WTC11 (cell line): ENCODE measurements at regions not wholly inside any gene's neighbourhood (a gene's known extent, or its start where the extent isn't known, plus 50 kb on each side); places are given as distances from the start of the nearest gene placed in this dataset.

ENCODE experiments used
- ATAC-seq: fragments of 200-7000 bp; cut with Tn5 transposase; 2 replicates; pipeline ENCODE4 v1.10.0; 2021; ENCODE audit warnings: mild to moderate bottlenecking, moderate library complexity
- CTCF ChIA-PET: fragments of 300-600 bp; sonication (Branson Sonifier 250); formaldehyde crosslinking; loops from one replicate; lab custom pipeline; 2021; ENCODE audit warnings: antibody characterized with exemption; lab: Charles Lee
- POLR2A ChIA-PET: fragments of 350-600 bp; sonication (Branson Sonifier 250); formaldehyde crosslinking; loops from one replicate; lab custom pipeline; 2021; ENCODE audit warnings: antibody characterized with exemption; lab: Charles Lee
- DNase-seq: peaks from one replicate; pipeline ENCODE4 v3.0.0; 2021; ENCODE audit warnings: low spot score
- H3K27ac Mint-ChIP-seq: 2 replicates; pipeline ENCODE4 v1.8.0; 2021; ENCODE audit warnings: mixed read lengths
- H3K27me3 Mint-ChIP-seq: 2 replicates; pipeline ENCODE4 v1.8.0; 2021; ENCODE audit warnings: low read depth, mild to moderate bottlenecking, moderate library complexity, mixed read lengths
- H3K36me3 Mint-ChIP-seq: 2 replicates; pipeline ENCODE4 v1.8.0; 2021; ENCODE audit warnings: mixed read lengths
- H3K4me1 Mint-ChIP-seq: 2 replicates; pipeline ENCODE4 v1.8.0; 2022; ENCODE audit warnings: mixed read lengths
- H3K4me3 Mint-ChIP-seq: 2 replicates; pipeline ENCODE4 v1.8.0; 2021; ENCODE audit warnings: mild to moderate bottlenecking, moderate library complexity, mixed read lengths
- H3K9me3 Mint-ChIP-seq: 2 replicates; pipeline ENCODE4 v1.8.0; 2021; ENCODE audit warnings: mixed read lengths
- AR ChIP-seq: fragments of 250-450 bp; sonication (Bioruptor Pico); IDR thresholded peaks from 2 replicates; pipeline ENCODE4 v1.9.0; 2021; ENCODE audit warnings: mild to moderate bottlenecking
- ATF3 ChIP-seq: sonication (generic); formaldehyde crosslinking; conservative IDR thresholded peaks from 2 replicates; pipeline ENCODE4 v1.8.1; 2022; ENCODE audit warnings: mild to moderate bottlenecking, missing genetic modification reagents
- ATF6 ChIP-seq: sonication (generic); formaldehyde crosslinking; IDR thresholded peaks from 2 replicates; pipeline ENCODE4 v1.8.1; 2023; ENCODE audit warnings: mild to moderate bottlenecking, missing genetic modification reagents
- E2F4 ChIP-seq: sonication (generic); formaldehyde crosslinking; IDR thresholded peaks from 2 replicates; pipeline ENCODE4 v1.8.1; 2022; ENCODE audit warnings: low read depth, mild to moderate bottlenecking, moderate library complexity, missing genetic modification reagents, borderline replicate concordance
- ESRRA ChIP-seq: sonication (generic); formaldehyde crosslinking; IDR thresholded peaks from 2 replicates; pipeline ENCODE4 v1.8.1; 2022; ENCODE audit warnings: mild to moderate bottlenecking, missing genetic modification reagents, borderline replicate concordance
- ETV6 ChIP-seq: sonication (generic); formaldehyde crosslinking; IDR thresholded peaks from 2 replicates; pipeline ENCODE4 v1.8.1; 2022; ENCODE audit warnings: mild to moderate bottlenecking, missing genetic modification reagents
- KAT7 ChIP-seq: sonication (generic); formaldehyde crosslinking; IDR thresholded peaks from 2 replicates; pipeline ENCODE4 v1.8.1; 2023; ENCODE audit warnings: missing genetic modification reagents, mild to moderate bottlenecking, borderline replicate concordance
- MLX ChIP-seq: sonication (generic); formaldehyde crosslinking; IDR thresholded peaks from 2 replicates; pipeline ENCODE4 v1.8.1; 2023; ENCODE audit warnings: mild to moderate bottlenecking, missing genetic modification reagents, moderate library complexity
- NFATC4 ChIP-seq: fragments of 250-450 bp; sonication (Bioruptor Pico); IDR thresholded peaks from 2 replicates; pipeline ENCODE4 v1.9.0; 2021; ENCODE audit warnings: mild to moderate bottlenecking
- NR1H2 ChIP-seq: sonication (generic); formaldehyde crosslinking; IDR thresholded peaks from 2 replicates; pipeline ENCODE4 v1.9.0; 2021; ENCODE audit warnings: mild to moderate bottlenecking, moderate library complexity, missing genetic modification reagents
- OVOL2 ChIP-seq: fragments of 250-450 bp; sonication (Bioruptor Pico); IDR thresholded peaks from 2 replicates; pipeline ENCODE4 v1.9.0; 2021; ENCODE audit warnings: mild to moderate bottlenecking, borderline replicate concordance
- SMAD4 ChIP-seq: sonication (generic); formaldehyde crosslinking; IDR thresholded peaks from 2 replicates; pipeline ENCODE4 v1.8.0; 2022; ENCODE audit warnings: mild to moderate bottlenecking, missing genetic modification reagents
- TEAD4 ChIP-seq: sonication (generic); formaldehyde crosslinking; IDR thresholded peaks from 2 replicates; pipeline ENCODE4 v1.8.0; 2022; ENCODE audit warnings: mild to moderate bottlenecking, missing genetic modification reagents
- USF2 ChIP-seq: sonication (generic); formaldehyde crosslinking; IDR thresholded peaks from 2 replicates; pipeline ENCODE4 v1.8.1; 2023; ENCODE audit warnings: mild to moderate bottlenecking, missing genetic modification reagents, moderate library complexity
- ZBTB21 ChIP-seq: sonication (generic); formaldehyde crosslinking; IDR thresholded peaks from 2 replicates; pipeline ENCODE4 v1.8.1; 2023; ENCODE audit warnings: mild to moderate bottlenecking, missing genetic modification reagents, borderline replicate concordance
- ZBTB43 ChIP-seq: sonication (generic); formaldehyde crosslinking; IDR thresholded peaks from 2 replicates; pipeline ENCODE4 v1.8.1; 2023; ENCODE audit warnings: mild to moderate bottlenecking, missing genetic modification reagents
- ZNF121 ChIP-seq: sonication (generic); formaldehyde crosslinking; IDR thresholded peaks from 2 replicates; pipeline ENCODE4 v1.8.0; 2023; ENCODE audit warnings: missing genetic modification reagents
- ZNF138 ChIP-seq: sonication (generic); formaldehyde crosslinking; conservative IDR thresholded peaks from 2 replicates; pipeline ENCODE4 v1.8.1; 2022; ENCODE audit warnings: mild to moderate bottlenecking, moderate library complexity, missing genetic modification reagents
- ZNF281 ChIP-seq: sonication (generic); formaldehyde crosslinking; IDR thresholded peaks from 2 replicates; pipeline ENCODE4 v1.8.0; 2023; ENCODE audit warnings: mild to moderate bottlenecking, missing genetic modification reagents
- ZNF317 ChIP-seq: sonication (generic); formaldehyde crosslinking; IDR thresholded peaks from 2 replicates; pipeline ENCODE4 v1.8.1; 2023; ENCODE audit warnings: low read depth, mild to moderate bottlenecking, moderate library complexity, missing genetic modification reagents, borderline replicate concordance
- ZNF671 ChIP-seq: fragments of 250-450 bp; sonication (Bioruptor Pico); IDR thresholded peaks from 2 replicates; pipeline ENCODE4 v1.8.0; 2021; ENCODE audit warnings: mild to moderate bottlenecking

GRCh38 chr6:88482465-88482864 lies 316.3 kb upstream of the CNR1 start (continued):
- TF ChIP-seq AR (CRISPR knock-in tag): no peak
- no peak for TF ChIP-seq ZBTB21 (CRISPR knock-in tag)
- TF ChIP-seq ZNF317: no peak
- TF ChIP-seq TEAD4 (CRISPR knock-in tag): no peak
- no peak for TF ChIP-seq USF2 (CRISPR knock-in tag)
- no peak for TF ChIP-seq ZNF121
- no peak for TF ChIP-seq ZNF138
- no peak for TF ChIP-seq NFATC4
- TF ChIP-seq ETV6: no peak
- TF ChIP-seq MLX: no peak
- TF ChIP-seq OVOL2: no peak

GRCh38 chr6:88481519-88481918 lies 315.4 kb upstream of the CNR1 start:
- H3K9me3 Mint-ChIP-seq: peaks cover 53% of the 10 kb centered on the region
- CTCF ChIA-PET: no interaction called here

More at GRCh38 chr6:88481519-88481918, 315.4 kb upstream of the CNR1 start:
- DNase-seq: no peak
- ATAC-seq: no peak
- Mint-ChIP-seq H3K27ac (no peak overlapping the region), H3K36me3 (peaks cover 31% of the 10 kb centered on the region), H3K4me1 (peaks cover 10% of the 10 kb centered on the region; the same call in 1 of the 2 replicates), H3K27me3 (peaks cover 17% of the 10 kb centered on the region), H3K4me3 (no peak overlapping the region)
- POLR2A ChIA-PET: no interaction called here
- TF ChIP-seq NR1H2 (no peak), OVOL2 (no peak), SMAD4 (CRISPR knock-in tag) (no peak), ZNF281 (CRISPR knock-in tag) (no peak), ATF3 (CRISPR knock-in tag) (no peak), ZNF671 (CRISPR knock-in tag) (no peak), ESRRA (CRISPR knock-in tag) (no peak), NFATC4 (no peak), KAT7 (no peak), ATF6 (CRISPR knock-in tag) (no peak), ZBTB43 (no peak), E2F4 (CRISPR knock-in tag) (no peak)
